ENCODE measurements at regions not wholly inside any gene's neighbourhood (a gene's known extent, or its start where the extent isn't known, plus 50 kb on each side); places are given as distances from the start of the nearest gene placed in this dataset.
"Not testable (repeated sequence)": the region's sequence is repeated elsewhere in the genome, so short reads cannot be mapped to it uniquely, and the experiment has no call there.

DNA sequence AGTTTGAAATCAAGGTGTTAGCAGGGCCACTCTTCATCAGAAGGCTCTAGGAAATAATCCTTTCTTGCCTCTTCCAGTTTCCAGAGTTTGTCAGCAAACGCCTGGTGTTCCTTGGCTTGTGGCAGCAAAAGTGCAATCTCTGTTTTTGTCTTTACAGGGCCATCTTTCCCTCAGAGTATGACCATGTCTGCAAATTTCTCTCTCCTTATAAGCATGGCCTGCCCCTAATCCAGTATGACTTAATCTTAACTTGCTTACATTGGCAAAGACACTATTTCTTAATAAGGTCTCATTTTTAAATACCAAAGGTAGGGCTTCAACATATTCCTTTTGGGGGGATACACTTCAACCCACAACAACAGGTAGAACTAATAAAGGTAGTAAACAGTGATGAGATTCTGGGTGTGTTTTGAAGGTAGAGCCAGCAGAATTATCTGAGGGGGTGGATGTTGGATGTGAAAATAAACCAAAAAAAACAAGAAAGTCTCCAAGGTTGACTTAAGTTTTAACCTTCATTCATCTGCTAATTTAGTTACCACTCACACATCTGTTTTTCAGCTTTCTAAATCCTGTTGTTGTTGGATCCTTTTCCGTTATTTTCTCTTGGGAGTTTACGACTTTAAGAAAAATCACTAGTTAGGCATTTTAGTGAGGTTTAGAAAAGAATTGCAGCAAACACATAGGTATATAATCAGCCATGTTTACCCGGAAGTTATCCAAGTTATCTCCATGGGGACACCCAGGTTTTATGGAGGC lies 234.4 kb upstream of the FIGN start:
- WGBS, result 78% methylated on average over 4 of the region's 4 CpGs
- Histone ChIP-seq H3K4me1 (replicated peaks) (no peaks in the 10 kb centered on the region), H3K4me3 (no peak overlapping the region), H3K9me3 (no peaks in the 10 kb centered on the region), H3K27ac (no peak overlapping the region), H3K27me3 (replicated peaks; ENCODE audit: insufficient read depth) (no peaks in the 10 kb centered on the region), H3K36me3 (no peaks in the 10 kb centered on the region)
- DNase-seq (ENCODE audit: low spot score), result no peak
- TF ChIP-seq, protein P1, sequence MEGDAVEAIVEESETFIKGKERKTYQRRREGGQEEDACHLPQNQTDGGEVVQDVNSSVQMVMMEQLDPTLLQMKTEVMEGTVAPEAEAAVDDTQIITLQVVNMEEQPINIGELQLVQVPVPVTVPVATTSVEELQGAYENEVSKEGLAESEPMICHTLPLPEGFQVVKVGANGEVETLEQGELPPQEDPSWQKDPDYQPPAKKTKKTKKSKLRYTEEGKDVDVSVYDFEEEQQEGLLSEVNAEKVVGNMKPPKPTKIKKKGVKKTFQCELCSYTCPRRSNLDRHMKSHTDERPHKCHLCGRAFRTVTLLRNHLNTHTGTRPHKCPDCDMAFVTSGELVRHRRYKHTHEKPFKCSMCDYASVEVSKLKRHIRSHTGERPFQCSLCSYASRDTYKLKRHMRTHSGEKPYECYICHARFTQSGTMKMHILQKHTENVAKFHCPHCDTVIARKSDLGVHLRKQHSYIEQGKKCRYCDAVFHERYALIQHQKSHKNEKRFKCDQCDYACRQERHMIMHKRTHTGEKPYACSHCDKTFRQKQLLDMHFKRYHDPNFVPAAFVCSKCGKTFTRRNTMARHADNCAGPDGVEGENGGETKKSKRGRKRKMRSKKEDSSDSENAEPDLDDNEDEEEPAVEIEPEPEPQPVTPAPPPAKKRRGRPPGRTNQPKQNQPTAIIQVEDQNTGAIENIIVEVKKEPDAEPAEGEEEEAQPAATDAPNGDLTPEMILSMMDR (IDR thresholded peaks at IDR 0.05), result no peak
- TF ChIP-seq POLR2AphosphoS5 (IDR thresholded peaks at IDR 0.05), result no peak
- no peak for TF ChIP-seq POLR2A (IDR thresholded peaks at IDR 0.05)
- intact Hi-C loops (cut with DNase I), result no loop called here

- H3K4me1 ChIP-seq (replicated peaks); DNase-seq (ENCODE audit: low spot score); intact Hi-C loops (cut with DNase I); H3K4me3 ChIP-seq; H3K9me3 ChIP-seq; H3K36me3 ChIP-seq; H3K27me3 ChIP-seq (replicated peaks; ENCODE audit: insufficient read depth); H3K27ac ChIP-seq: not testable (repeated sequence)
- WGBS, result 90% methylated on average over 6 of the region's 6 CpGs
Observed at GRCh38 chr2:163964278-163964677, 228.5 kb upstream of the FIGN start.

GRCh38 chr2:163953390-163953907 lies 217.6 kb upstream of the FIGN start:
- 89% methylated on average over 5 of the region's 5 CpGs for WGBS

GRCh38 chr2:163951312-163951711 lies 215.5 kb upstream of the FIGN start:
- Histone ChIP-seq H3K9me3 (no peaks in the 10 kb centered on the region), H3K4me1 (replicated peaks) (no peaks in the 10 kb centered on the region), H3K4me3 (no peak overlapping the region), H3K36me3 (no peaks in the 10 kb centered on the region), H3K27me3 (replicated peaks; ENCODE audit: insufficient read depth) (no peaks in the 10 kb centered on the region), H3K27ac (no peak overlapping the region)
- no peak for DNase-seq (ENCODE audit: low spot score)
- intact Hi-C loops (cut with DNase I), result no loop called here
- no peak for TF ChIP-seq POLR2A (IDR thresholded peaks at IDR 0.05)

More at GRCh38 chr2:163953390-163953907, 217.6 kb upstream of the FIGN start:
- intact Hi-C loops (cut with DNase I), result no loop called here
- H3K27me3 ChIP-seq (replicated peaks; ENCODE audit: insufficient read depth), result no peaks in the 10 kb centered on the region
- no peak for DNase-seq (ENCODE audit: low spot score)
- H3K9me3 ChIP-seq, result no peaks in the 10 kb centered on the region
- H3K4me1 ChIP-seq (replicated peaks), result no peaks in the 10 kb centered on the region
- TF ChIP-seq, protein P1 (IDR thresholded peaks at IDR 0.05), result no peak
- TF ChIP-seq POLR2AphosphoS5 (IDR thresholded peaks at IDR 0.05), result no peak
- TF ChIP-seq POLR2A (IDR thresholded peaks at IDR 0.05), result no peak
- H3K4me3 ChIP-seq, result no peak overlapping the region
- H3K27ac ChIP-seq, result no peak overlapping the region
- no peaks in the 10 kb centered on the region for H3K36me3 ChIP-seq

DNA sequence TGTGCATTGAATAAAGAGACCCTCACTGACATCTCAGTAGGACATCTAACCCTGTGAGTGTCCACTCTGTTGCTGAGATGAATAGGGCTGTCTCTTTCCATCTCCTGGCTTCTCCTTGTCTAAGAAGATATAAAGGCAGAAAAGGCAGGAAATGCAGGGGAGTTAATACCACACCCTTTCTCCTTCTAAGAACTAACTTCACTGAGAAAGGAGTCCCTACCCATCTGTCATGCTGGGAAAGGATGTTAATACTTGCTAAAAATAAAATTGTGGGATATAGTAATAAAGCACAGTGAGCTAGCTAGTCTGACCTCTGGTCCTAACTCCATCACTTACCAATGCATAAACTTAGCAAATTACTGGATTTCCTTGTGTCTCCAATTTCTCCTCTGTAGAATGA lies 213.9 kb upstream of the FIGN start:
- Histone ChIP-seq H3K36me3 (no peaks in the 10 kb centered on the region), H3K9me3 (no peaks in the 10 kb centered on the region), H3K27me3 (replicated peaks; ENCODE audit: insufficient read depth) (no peaks in the 10 kb centered on the region), H3K4me3 (no peak overlapping the region), H3K4me1 (replicated peaks) (no peaks in the 10 kb centered on the region), H3K27ac (no peak overlapping the region)
- intact Hi-C loops (cut with DNase I), result no loop called here
- no peak for TF ChIP-seq POLR2AphosphoS5 (IDR thresholded peaks at IDR 0.05)
- no peak for TF ChIP-seq POLR2A (IDR thresholded peaks at IDR 0.05)
- TF ChIP-seq, protein P1 (IDR thresholded peaks at IDR 0.05), result no peak
- no peak for DNase-seq (ENCODE audit: low spot score)

GRCh38 chr2:163944347-163944737 lies 208.5 kb upstream of the FIGN start:
- TF ChIP-seq POLR2A (IDR thresholded peaks at IDR 0.05), result no peak
- no peak for TF ChIP-seq POLR2AphosphoS5 (IDR thresholded peaks at IDR 0.05)
- TF ChIP-seq, protein P1 (IDR thresholded peaks at IDR 0.05), result no peak
- intact Hi-C loops (cut with DNase I), result no loop called here
- WGBS, result 93% methylated on average over 4 of the region's 4 CpGs
- H3K27ac ChIP-seq, result no peak overlapping the region
- no peaks in the 10 kb centered on the region for H3K27me3 ChIP-seq (replicated peaks; ENCODE audit: insufficient read depth)
- no peaks in the 10 kb centered on the region for H3K4me1 ChIP-seq (replicated peaks)
- H3K9me3 ChIP-seq, result no peaks in the 10 kb centered on the region
- no peak overlapping the region for H3K4me3 ChIP-seq
- DNase-seq (ENCODE audit: low spot score), result no peak
- H3K36me3 ChIP-seq, result no peaks in the 10 kb centered on the region
